ENCODE measurements at regions not wholly inside any gene's neighbourhood (a gene's known extent, or its start where the extent isn't known, plus 50 kb on each side); places are given as distances from the start of the nearest gene placed in this dataset.

- Histone ChIP-seq H3K4me2 (ENCODE audit: low read depth, low read length) (no peak overlapping the region), H3F3A (ENCODE audit: insufficient read depth, low read length) (no peaks in the 10 kb centered on the region), H3K79me2 (ENCODE audit: low read length) (no peaks in the 10 kb centered on the region), H3K9me2 (replicated peaks; ENCODE audit: insufficient read depth, low read length) (no peaks in the 10 kb centered on the region), H3K9ac (ENCODE audit: low read length) (no peak overlapping the region), H3K9me3 (replicated peaks; ENCODE audit: insufficient read depth, low read length) (no peaks in the 10 kb centered on the region), H2AFZ (ENCODE audit: low read length) (no peak overlapping the region), H3K4me3 (ENCODE audit: low read length) (no peak overlapping the region), H3K4me1 (ENCODE audit: low read length) (no peaks in the 10 kb centered on the region), H3K27me3 (replicated peaks; ENCODE audit: insufficient read depth, low read length) (peaks cover 90% of the 10 kb centered on the region), H3K27ac (ENCODE audit: low read length) (no peak overlapping the region), H3K36me3 (replicated peaks; ENCODE audit: insufficient read depth, low read length) (no peaks in the 10 kb centered on the region), H4K20me1 (ENCODE audit: insufficient read depth, low read length) (no peaks in the 10 kb centered on the region)
- no peak for TF ChIP-seq EZH2phosphoT487 (IDR thresholded peaks at IDR 0.05; ENCODE audit: low read length)
- no peak for TF ChIP-seq EZH2 (optimal IDR thresholded peaks at IDR 0.05; ENCODE audit: low read depth, low read length)
- TF ChIP-seq CTCF (IDR thresholded peaks at IDR 0.05; ENCODE audit: low read length): no peak
- DNase-seq: no peak
Measured at GRCh38 chr22:27583856-27584255, 217.7 kb downstream of the MN1 start.

- no peak overlapping the region for H2AFZ ChIP-seq (ENCODE audit: low read length)
- no peak for DNase-seq
- no peak overlapping the region for H3K9ac ChIP-seq (ENCODE audit: low read length)
- H4K20me1 ChIP-seq (ENCODE audit: insufficient read depth, low read length): no peaks in the 10 kb centered on the region
- H3K79me2 ChIP-seq (ENCODE audit: low read length): no peaks in the 10 kb centered on the region
- no peaks in the 10 kb centered on the region for H3K9me3 ChIP-seq (replicated peaks; ENCODE audit: insufficient read depth, low read length)
- H3K9me2 ChIP-seq (replicated peaks; ENCODE audit: insufficient read depth, low read length): no peaks in the 10 kb centered on the region
- H3K27ac ChIP-seq (ENCODE audit: low read length): no peak overlapping the region
- H3K4me2 ChIP-seq (ENCODE audit: low read depth, low read length): no peak overlapping the region
- no peaks in the 10 kb centered on the region for H3F3A ChIP-seq (ENCODE audit: insufficient read depth, low read length)
- H3K4me1 ChIP-seq (ENCODE audit: low read length): no peaks in the 10 kb centered on the region
- no peak overlapping the region for H3K4me3 ChIP-seq (ENCODE audit: low read length)
- no peak for TF ChIP-seq CTCF (IDR thresholded peaks at IDR 0.05; ENCODE audit: low read length)
- no peaks in the 10 kb centered on the region for H3K36me3 ChIP-seq (replicated peaks; ENCODE audit: insufficient read depth, low read length)
- H3K27me3 ChIP-seq (replicated peaks; ENCODE audit: insufficient read depth, low read length): peaks cover 89% of the 10 kb centered on the region
Measured at GRCh38 chr22:27585141-27585540, 216.4 kb downstream of the MN1 start.

- TF ChIP-seq CTCF (IDR thresholded peaks at IDR 0.05; ENCODE audit: low read length) (no peak), EZH2phosphoT487 (IDR thresholded peaks at IDR 0.05; ENCODE audit: low read length) (no peak), EZH2 (optimal IDR thresholded peaks at IDR 0.05; ENCODE audit: low read depth, low read length) (no peak)
- no peaks in the 10 kb centered on the region for H3K9me2 ChIP-seq (replicated peaks; ENCODE audit: insufficient read depth, low read length)
- H3K79me2 ChIP-seq (ENCODE audit: low read length): no peaks in the 10 kb centered on the region
- no peak overlapping the region for H3K9ac ChIP-seq (ENCODE audit: low read length)
- H3K4me1 ChIP-seq (ENCODE audit: low read length): no peaks in the 10 kb centered on the region
- DNase-seq: no peak
- H3F3A ChIP-seq (ENCODE audit: insufficient read depth, low read length): no peaks in the 10 kb centered on the region
- H3K27me3 ChIP-seq (replicated peaks; ENCODE audit: insufficient read depth, low read length): peaks cover 85% of the 10 kb centered on the region
- H4K20me1 ChIP-seq (ENCODE audit: insufficient read depth, low read length): no peaks in the 10 kb centered on the region
- no peaks in the 10 kb centered on the region for H3K36me3 ChIP-seq (replicated peaks; ENCODE audit: insufficient read depth, low read length)
- H3K4me3 ChIP-seq (ENCODE audit: low read length): no peak overlapping the region
- H3K27ac ChIP-seq (ENCODE audit: low read length): no peak overlapping the region
- H2AFZ ChIP-seq (ENCODE audit: low read length): no peak overlapping the region
- H3K4me2 ChIP-seq (ENCODE audit: low read depth, low read length): no peak overlapping the region
- H3K9me3 ChIP-seq (replicated peaks; ENCODE audit: insufficient read depth, low read length): no peaks in the 10 kb centered on the region
Measured at GRCh38 chr22:27588268-27588667, 213.3 kb downstream of the MN1 start.

All from MM.1S (cell line).